Activated CD8-positive, alpha-beta memory T cell treated with anti-CD3 and anti-CD28 coated beads for 36 hours (primary cell): ENCODE measurements at regions not wholly inside any gene's neighbourhood (a gene's known extent, or its start where the extent isn't known, plus 50 kb on each side); places are given as distances from the start of the nearest gene placed in this dataset.

ENCODE experiments used
- CTCF ChIA-PET: fragments of 350-600 bp; sonication (Branson Sonifier 250); formaldehyde crosslinking; loops from one replicate; lab custom pipeline; 2021; ENCODE audit warnings: antibody characterized with exemption; lab: Charles Lee
- POLR2A ChIA-PET: fragments of 350-600 bp; sonication (Branson Sonifier 250); formaldehyde crosslinking; loops from one replicate; lab custom pipeline; 2021; ENCODE audit warnings: antibody characterized with exemption; lab: Charles Lee

- ChIA-PET CTCF (no interaction called here), POLR2A (no interaction called here)
Measured at GRCh38 chr6:84390334-84390733, 162.9 kb upstream of the CEP162 start.

- CTCF ChIA-PET: no interaction called here
- POLR2A ChIA-PET: no interaction called here
Measured at GRCh38 chr6:84379142-84379541, 151.7 kb upstream of the CEP162 start.

GRCh38 chr6:84372290-84372689 lies 144.8 kb upstream of the CEP162 start:
- CTCF ChIA-PET: no interaction called here
- POLR2A ChIA-PET: no interaction called here

GRCh38 chr6:84371681-84372080 lies 144.2 kb upstream of the CEP162 start:
- ChIA-PET CTCF (no interaction called here), POLR2A (no interaction called here)

GRCh38 chr6:84362193-84362821 lies 134.9 kb upstream of the CEP162 start:
- POLR2A ChIA-PET: no interaction called here

GRCh38 chr6:84361372-84362192 lies 134.1 kb upstream of the CEP162 start:
- POLR2A ChIA-PET: no interaction called here
- CTCF ChIA-PET: no interaction called here

More at GRCh38 chr6:84362193-84362821, 134.9 kb upstream of the CEP162 start:
- CTCF ChIA-PET: no interaction called here

- POLR2A ChIA-PET: no interaction called here
Measured at GRCh38 chr6:84360039-84360438, 132.6 kb upstream of the CEP162 start.

GRCh38 chr6:84358581-84358980 lies 131.1 kb upstream of the CEP162 start:
- POLR2A ChIA-PET: no interaction called here
- CTCF ChIA-PET: interaction anchor here (0.6 kb wide), 1 partner anchor 1060 kb away, joined by 3 read pairs; no protein-coding TSS in a partner anchor

More at GRCh38 chr6:84360039-84360438, 132.6 kb upstream of the CEP162 start:
- CTCF ChIA-PET: no interaction called here

- POLR2A ChIA-PET: no interaction called here
- CTCF ChIA-PET: no interaction called here
Measured at GRCh38 chr6:84357631-84358030, 130.2 kb upstream of the CEP162 start.

GRCh38 chr6:84356907-84357306 lies 129.5 kb upstream of the CEP162 start:
- ChIA-PET POLR2A (no interaction called here), CTCF (no interaction called here)

- ChIA-PET CTCF (no interaction called here), POLR2A (no interaction called here)
Measured at GRCh38 chr6:84353459-84354423, 126.3 kb upstream of the CEP162 start.

GRCh38 chr6:84350397-84350796 lies 123.0 kb upstream of the CEP162 start:
- ChIA-PET CTCF (no interaction called here), POLR2A (no interaction called here)

- ChIA-PET CTCF (no interaction called here), POLR2A (no interaction called here)
Measured at GRCh38 chr6:84349542-84349941, 122.1 kb upstream of the CEP162 start.

GRCh38 chr6:84348801-84349200 lies 121.4 kb upstream of the CEP162 start:
- POLR2A ChIA-PET: no interaction called here
- CTCF ChIA-PET: no interaction called here

- POLR2A ChIA-PET: no interaction called here
- CTCF ChIA-PET: no interaction called here
Measured at GRCh38 chr6:84346372-84346771, 118.9 kb upstream of the CEP162 start.

GRCh38 chr6:84344005-84344404 lies 116.6 kb upstream of the CEP162 start:
- CTCF ChIA-PET: no interaction called here
- POLR2A ChIA-PET: no interaction called here

GRCh38 chr6:84340422-84340821 lies 113.0 kb upstream of the CEP162 start:
- CTCF ChIA-PET: no interaction called here
- POLR2A ChIA-PET: no interaction called here

- CTCF ChIA-PET: no interaction called here
- POLR2A ChIA-PET: no interaction called here
Measured at GRCh38 chr6:84333842-84334241, 106.4 kb upstream of the CEP162 start.

GRCh38 chr6:84332139-84333034 lies 104.9 kb upstream of the CEP162 start:
- ChIA-PET POLR2A (no interaction called here), CTCF (no interaction called here)
